ENCODE measurements at regions not wholly inside any gene's neighbourhood (a gene's known extent, or its start where the extent isn't known, plus 50 kb on each side); places are given as distances from the start of the nearest gene placed in this dataset.

GRCh38 chr1:18541046-18541795 is 60.5 kb downstream of the KLHDC7A start:
- H3K27ac ChIP-seq: no peak overlapping the region
- no peak for TF ChIP-seq ZFX (IDR thresholded peaks at IDR 0.05)
- TF ChIP-seq CTCF (conservative IDR thresholded peaks at IDR 0.05): no peak

GRCh38 chr1:18542351-18542750 is 61.6 kb downstream of the KLHDC7A start:
- no peak for TF ChIP-seq ZFX (IDR thresholded peaks at IDR 0.05)
- TF ChIP-seq CTCF (conservative IDR thresholded peaks at IDR 0.05): no peak
- no peak overlapping the region for H3K27ac ChIP-seq

- no peak overlapping the region for H3K27ac ChIP-seq
- TF ChIP-seq CTCF (conservative IDR thresholded peaks at IDR 0.05) (no peak), ZFX (IDR thresholded peaks at IDR 0.05) (no peak)
Measured at GRCh38 chr1:18546026-18546425, 65.3 kb downstream of the KLHDC7A start.

GRCh38 chr1:18547460-18547859 is 66.7 kb downstream of the KLHDC7A start:
- TF ChIP-seq CTCF (conservative IDR thresholded peaks at IDR 0.05) (no peak), ZFX (IDR thresholded peaks at IDR 0.05) (no peak)
- no peak overlapping the region for H3K27ac ChIP-seq

GRCh38 chr1:18548643-18549042 is 67.9 kb downstream of the KLHDC7A start:
- TF ChIP-seq CTCF (conservative IDR thresholded peaks at IDR 0.05) (no peak), ZFX (IDR thresholded peaks at IDR 0.05) (no peak)
- H3K27ac ChIP-seq: no peak overlapping the region

GRCh38 chr1:18549106-18549505 is 68.4 kb downstream of the KLHDC7A start:
- no peak for TF ChIP-seq ZFX (IDR thresholded peaks at IDR 0.05)
- TF ChIP-seq CTCF (conservative IDR thresholded peaks at IDR 0.05): no peak
- no peak overlapping the region for H3K27ac ChIP-seq

- no peak overlapping the region for H3K27ac ChIP-seq
- TF ChIP-seq CTCF (conservative IDR thresholded peaks at IDR 0.05) (no peak), ZFX (IDR thresholded peaks at IDR 0.05) (no peak)
Measured at GRCh38 chr1:18549906-18550305, 69.2 kb downstream of the KLHDC7A start.
